Lower leg skin (tissue), 4 donors: ENCODE measurements at regions not wholly inside any gene's neighbourhood (a gene's known extent, or its start where the extent isn't known, plus 50 kb on each side); places are given as distances from the start of the nearest gene placed in this dataset.

Source experiments
- DNase-seq, 2 donors: peaks; one replicate each; pipeline ENCODE4 v3.0.0-alpha.2; 2019; ENCODE audit warnings: low spot score in 2 of 2
- H3K4me3 ChIP-seq: fragments of 200-600 bp; sonication (generic); 2 replicates; pipeline ENCODE4 v1.5.1; 2017; ENCODE audit warnings: mild to moderate bottlenecking, low read depth; ENCODE audit not compliant: poor library complexity, severe bottlenecking
- CTCF ChIP-seq, 3 donors: fragments of 450-650 bp; IDR thresholded peaks; one replicate each; pipeline ENCODE4 v1.5.1; 2016; ENCODE audit warnings: antibody characterized with exemption in 3 of 3, mild to moderate bottlenecking in 3 of 3, moderate library complexity in 2 of 3
- POLR2A ChIP-seq, 2 donors: fragments of 450-650 bp; IDR thresholded peaks; one replicate each; pipeline ENCODE4 v1.6.1; 2016 to 2017; ENCODE audit warnings: antibody characterized with exemption in 2 of 2, mild to moderate bottlenecking in 1 of 2, moderate library complexity in 1 of 2
- WGBS, 2 donors: methylation state at CpG; one replicate each; pipeline ENCODE4 v1.1.5; 2018; 5-methylcytosine and 5-hydroxymethylcytosine counted together
- intact Hi-C: fragments of 100-400 bp; cut with DNase I; formaldehyde crosslinking; loops from one replicate; pipeline ENCODE4 v1.15.0; 2023; ENCODE audit warnings: low total_unique reads

- intact Hi-C loops, result no loop called here
- 81 to 98% methylated on average over 2 of the region's 2 CpGs for WGBS, 2 donors
- no peak for DNase-seq
- H3K4me3 ChIP-seq, result no peak overlapping the region
- no peak for TF ChIP-seq POLR2A (IDR thresholded peaks at IDR 0.05)
- TF ChIP-seq CTCF (IDR thresholded peaks at IDR 0.05), result no peak
These were observed 78.0 kb downstream of the KLF5 start for GRCh38 chr13:73136776-73137175.

GRCh38 chr13:73133531-73133930, 74.7 kb downstream of the KLF5 start:
- no peak overlapping the region for H3K4me3 ChIP-seq
- WGBS, 2 donors, result 29 to 30% methylated on average over 1 of the region's 1 CpG
- intact Hi-C loops, result no loop called here
- DNase-seq, result no peak
- TF ChIP-seq CTCF (IDR thresholded peaks at IDR 0.05) (no peak), POLR2A (IDR thresholded peaks at IDR 0.05) (no peak)

GRCh38 chr13:73131247-73131646, 72.4 kb downstream of the KLF5 start:
- DNase-seq, result no peak
- H3K4me3 ChIP-seq, result no peak overlapping the region
- 67 to 74% methylated on average over 4 of the region's 4 CpGs for WGBS, 2 donors
- TF ChIP-seq CTCF (IDR thresholded peaks at IDR 0.05) (no peak), POLR2A (IDR thresholded peaks at IDR 0.05) (no peak)
- intact Hi-C loops, result no loop called here

GRCh38 chr13:73129023-73129422, 70.2 kb downstream of the KLF5 start:
- intact Hi-C loops, result no loop called here
- no peak for DNase-seq
- no peak for TF ChIP-seq POLR2A (IDR thresholded peaks at IDR 0.05)
- TF ChIP-seq CTCF (IDR thresholded peaks at IDR 0.05), result no peak
- H3K4me3 ChIP-seq, result no peak overlapping the region
- 88 to 89% methylated on average over 6 of the region's 6 CpGs for WGBS, 2 donors
